ENCODE measurements at regions not wholly inside any gene's neighbourhood (a gene's known extent, or its start where the extent isn't known, plus 50 kb on each side); places are given as distances from the start of the nearest gene placed in this dataset.

- TF ChIP-seq, protein P1, sequence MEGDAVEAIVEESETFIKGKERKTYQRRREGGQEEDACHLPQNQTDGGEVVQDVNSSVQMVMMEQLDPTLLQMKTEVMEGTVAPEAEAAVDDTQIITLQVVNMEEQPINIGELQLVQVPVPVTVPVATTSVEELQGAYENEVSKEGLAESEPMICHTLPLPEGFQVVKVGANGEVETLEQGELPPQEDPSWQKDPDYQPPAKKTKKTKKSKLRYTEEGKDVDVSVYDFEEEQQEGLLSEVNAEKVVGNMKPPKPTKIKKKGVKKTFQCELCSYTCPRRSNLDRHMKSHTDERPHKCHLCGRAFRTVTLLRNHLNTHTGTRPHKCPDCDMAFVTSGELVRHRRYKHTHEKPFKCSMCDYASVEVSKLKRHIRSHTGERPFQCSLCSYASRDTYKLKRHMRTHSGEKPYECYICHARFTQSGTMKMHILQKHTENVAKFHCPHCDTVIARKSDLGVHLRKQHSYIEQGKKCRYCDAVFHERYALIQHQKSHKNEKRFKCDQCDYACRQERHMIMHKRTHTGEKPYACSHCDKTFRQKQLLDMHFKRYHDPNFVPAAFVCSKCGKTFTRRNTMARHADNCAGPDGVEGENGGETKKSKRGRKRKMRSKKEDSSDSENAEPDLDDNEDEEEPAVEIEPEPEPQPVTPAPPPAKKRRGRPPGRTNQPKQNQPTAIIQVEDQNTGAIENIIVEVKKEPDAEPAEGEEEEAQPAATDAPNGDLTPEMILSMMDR (conservative IDR thresholded peaks at IDR 0.05; ENCODE audit: low read depth, low read length), result no peak
- no peak for TF ChIP-seq EZH2 (IDR thresholded peaks at IDR 0.05; ENCODE audit: borderline replicate concordance, low read depth, low read length, poor library complexity, severe bottlenecking)
Observed at GRCh38 chr6:84441456-84441855, 214.0 kb upstream of the CEP162 start.

All from A673 (cell line).